22Rv1 (cell line): ENCODE measurements at regions not wholly inside any gene's neighbourhood (a gene's known extent, or its start where the extent isn't known, plus 50 kb on each side); places are given as distances from the start of the nearest gene placed in this dataset.

Source experiments
- ZFX ChIP-seq: fragments of 450-650 bp; IDR thresholded peaks from 2 replicates; pipeline ENCODE4 v1.6.1; 2017; ENCODE audit warnings: antibody characterized with exemption, borderline replicate concordance
- TF ChIP-seq, protein P1 (sequence below): fragments of 450-650 bp; IDR thresholded peaks from 2 replicates; pipeline ENCODE4 v1.5.1; 2017; ENCODE audit warnings: mild to moderate bottlenecking

DNA sequence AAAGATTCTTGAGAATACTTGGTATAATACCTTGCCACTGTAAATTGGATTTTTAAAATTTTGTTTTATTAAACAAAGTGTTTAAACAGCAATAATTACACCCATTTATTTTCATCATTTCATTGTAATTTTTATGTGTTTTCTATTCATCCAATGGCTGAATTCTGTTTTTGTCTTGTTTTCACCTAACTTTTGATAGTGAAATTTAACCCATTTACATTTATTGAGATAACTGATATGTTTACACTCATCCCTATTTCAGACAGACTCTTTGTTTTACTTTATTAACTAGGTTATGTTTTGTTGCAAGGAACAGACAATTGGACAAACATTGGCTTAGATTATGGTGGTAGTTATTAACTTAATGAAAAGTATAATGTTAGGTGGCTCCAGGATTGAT, 113.1 kb upstream of the REG3A start:
- TF ChIP-seq, protein P1, sequence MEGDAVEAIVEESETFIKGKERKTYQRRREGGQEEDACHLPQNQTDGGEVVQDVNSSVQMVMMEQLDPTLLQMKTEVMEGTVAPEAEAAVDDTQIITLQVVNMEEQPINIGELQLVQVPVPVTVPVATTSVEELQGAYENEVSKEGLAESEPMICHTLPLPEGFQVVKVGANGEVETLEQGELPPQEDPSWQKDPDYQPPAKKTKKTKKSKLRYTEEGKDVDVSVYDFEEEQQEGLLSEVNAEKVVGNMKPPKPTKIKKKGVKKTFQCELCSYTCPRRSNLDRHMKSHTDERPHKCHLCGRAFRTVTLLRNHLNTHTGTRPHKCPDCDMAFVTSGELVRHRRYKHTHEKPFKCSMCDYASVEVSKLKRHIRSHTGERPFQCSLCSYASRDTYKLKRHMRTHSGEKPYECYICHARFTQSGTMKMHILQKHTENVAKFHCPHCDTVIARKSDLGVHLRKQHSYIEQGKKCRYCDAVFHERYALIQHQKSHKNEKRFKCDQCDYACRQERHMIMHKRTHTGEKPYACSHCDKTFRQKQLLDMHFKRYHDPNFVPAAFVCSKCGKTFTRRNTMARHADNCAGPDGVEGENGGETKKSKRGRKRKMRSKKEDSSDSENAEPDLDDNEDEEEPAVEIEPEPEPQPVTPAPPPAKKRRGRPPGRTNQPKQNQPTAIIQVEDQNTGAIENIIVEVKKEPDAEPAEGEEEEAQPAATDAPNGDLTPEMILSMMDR = no peak
- TF ChIP-seq ZFX = no peak
